Hematopoietic multipotent progenitor cell (in vitro differentiated cells): ENCODE measurements at regions not wholly inside any gene's neighbourhood (a gene's known extent, or its start where the extent isn't known, plus 50 kb on each side); places are given as distances from the start of the nearest gene placed in this dataset.

ENCODE experiments used
- DNase-seq, 3 donors: peaks; one replicate each; pipeline ENCODE4 v3.0.0-alpha.2; 2011 to 2015; ENCODE audit warnings: low read depth in 2 of 3, low spot score in 2 of 3

GRCh38 chr13:77425705-77426104 is 98.8 kb upstream of the MYCBP2 start:
- DNase-seq, result no peak

GRCh38 chr13:77423296-77423695 is 96.4 kb upstream of the MYCBP2 start:
- peak in 2 of 3 donors; percentile 6 to 53 for DNase-seq

- DNase-seq, result no peak
Observed at GRCh38 chr13:77422724-77423123, 95.8 kb upstream of the MYCBP2 start.

- DNase-seq, result no peak
Observed at GRCh38 chr13:77417897-77418296, 91.0 kb upstream of the MYCBP2 start.

GRCh38 chr13:77416666-77417212 is 89.8 kb upstream of the MYCBP2 start:
- DNase-seq, result no peak

- no peak for DNase-seq
Observed at GRCh38 chr13:77415253-77416071, 88.6 kb upstream of the MYCBP2 start.

- DNase-seq, result no peak
Observed at GRCh38 chr13:77412860-77413259, 86.0 kb upstream of the MYCBP2 start.

- no peak for DNase-seq
Observed at GRCh38 chr13:77412116-77412635, 85.3 kb upstream of the MYCBP2 start.

GRCh38 chr13:77409412-77409811 is 82.5 kb upstream of the MYCBP2 start:
- DNase-seq, result no peak

GRCh38 chr13:77406644-77407440 is 79.9 kb upstream of the MYCBP2 start:
- DNase-seq, result no peak

GRCh38 chr13:77398825-77399620 is 72.1 kb upstream of the MYCBP2 start:
- DNase-seq, result no peak

GRCh38 chr13:77397636-77398035 is 70.7 kb upstream of the MYCBP2 start:
- DNase-seq, result no peak

GRCh38 chr13:77391475-77391874 is 64.6 kb upstream of the MYCBP2 start:
- DNase-seq, result no peak

GRCh38 chr13:77390391-77390790 is 63.5 kb upstream of the MYCBP2 start:
- no peak for DNase-seq

GRCh38 chr13:77389625-77390000 is 62.7 kb upstream of the MYCBP2 start:
- no peak for DNase-seq

- no peak for DNase-seq
Observed at GRCh38 chr13:77388944-77389624, 62.2 kb upstream of the MYCBP2 start.

- no peak for DNase-seq
Observed at GRCh38 chr13:77387607-77388200, 60.8 kb upstream of the MYCBP2 start.

GRCh38 chr13:77386880-77387606 is 60.1 kb upstream of the MYCBP2 start:
- peak in 1 of 3 donors; percentile 33 for DNase-seq

- no peak for DNase-seq
Observed at GRCh38 chr13:77386046-77386445, 59.2 kb upstream of the MYCBP2 start.
